Ishikawa (cell line): ENCODE measurements at regions not wholly inside any gene's neighbourhood (a gene's known extent, or its start where the extent isn't known, plus 50 kb on each side); places are given as distances from the start of the nearest gene placed in this dataset.
A peak's percentile ranks its signal among the peaks of the same experiment; 100 is the strongest.

Source experiments
- CEBPB ChIP-seq: IDR thresholded peaks from 2 replicates; pipeline ENCODE4 v1.6.1; 2012
- CREB1 ChIP-seq: IDR thresholded peaks from 2 replicates; pipeline ENCODE4 v1.6.1; 2012; ENCODE audit warnings: low read depth
- EGR1 ChIP-seq: IDR thresholded peaks from 2 replicates; pipeline ENCODE4 v1.6.1; 2012
- EP300 ChIP-seq: IDR thresholded peaks from 2 replicates; pipeline ENCODE4 v1.6.1; 2012; ENCODE audit warnings: borderline replicate concordance
- FOXM1 ChIP-seq: IDR thresholded peaks from 2 replicates; pipeline ENCODE4 v1.6.1; 2012; ENCODE audit warnings: low read depth, borderline replicate concordance
- NFIC ChIP-seq: IDR thresholded peaks from 2 replicates; pipeline ENCODE4 v1.6.1; 2012
- RAD21 ChIP-seq: IDR thresholded peaks from 2 replicates; pipeline ENCODE4 v1.6.1; 2012; ENCODE audit warnings: low read depth
- TAF1 ChIP-seq: IDR thresholded peaks from 2 replicates; pipeline ENCODE4 v1.6.1; 2012; ENCODE audit warnings: low read depth, mild to moderate bottlenecking
- TCF12 ChIP-seq: IDR thresholded peaks from 2 replicates; pipeline ENCODE4 v1.6.1; 2012; ENCODE audit warnings: low read depth
- TEAD4 ChIP-seq: IDR thresholded peaks from 2 replicates; pipeline ENCODE4 v1.6.1; 2012
- YY1 ChIP-seq: IDR thresholded peaks from 2 replicates; pipeline ENCODE4 v1.6.1; 2012; ENCODE audit warnings: low read depth
- ZBTB7A ChIP-seq: IDR thresholded peaks from 2 replicates; pipeline ENCODE4 v1.6.1; 2012; ENCODE audit warnings: low read depth
- TF ChIP-seq, protein P1 (sequence below): IDR thresholded peaks from 2 replicates; pipeline ENCODE4 v1.6.1; 2012; ENCODE audit warnings: low read depth, mild to moderate bottlenecking
- TF ChIP-seq, protein P2 (sequence below): IDR thresholded peaks from 2 replicates; pipeline ENCODE4 v1.6.1; 2012
- TF ChIP-seq, protein P3 (sequence below): IDR thresholded peaks from 2 replicates; pipeline ENCODE4 v1.6.1; 2012

DNA sequence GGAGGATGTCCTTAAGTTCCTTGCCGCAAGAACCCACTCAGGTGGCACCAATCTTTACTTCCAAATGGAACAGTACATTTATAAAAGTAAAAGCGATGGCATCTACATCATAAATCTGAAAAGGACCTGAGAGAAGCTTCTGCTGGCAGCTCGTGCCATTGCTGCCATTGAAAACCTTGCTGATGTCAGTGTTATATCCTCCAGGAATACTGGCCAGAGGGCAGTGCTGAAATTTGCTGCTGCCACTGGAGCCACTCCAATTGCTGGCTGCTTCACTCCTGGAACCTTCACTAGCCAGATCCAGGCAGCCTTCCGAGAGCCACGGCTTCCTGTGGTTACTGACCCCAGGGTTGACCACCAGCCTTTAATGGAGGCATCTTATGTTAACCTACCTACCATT, 191.7 kb downstream of the TRIM27 start:
- TF ChIP-seq, protein P1, sequence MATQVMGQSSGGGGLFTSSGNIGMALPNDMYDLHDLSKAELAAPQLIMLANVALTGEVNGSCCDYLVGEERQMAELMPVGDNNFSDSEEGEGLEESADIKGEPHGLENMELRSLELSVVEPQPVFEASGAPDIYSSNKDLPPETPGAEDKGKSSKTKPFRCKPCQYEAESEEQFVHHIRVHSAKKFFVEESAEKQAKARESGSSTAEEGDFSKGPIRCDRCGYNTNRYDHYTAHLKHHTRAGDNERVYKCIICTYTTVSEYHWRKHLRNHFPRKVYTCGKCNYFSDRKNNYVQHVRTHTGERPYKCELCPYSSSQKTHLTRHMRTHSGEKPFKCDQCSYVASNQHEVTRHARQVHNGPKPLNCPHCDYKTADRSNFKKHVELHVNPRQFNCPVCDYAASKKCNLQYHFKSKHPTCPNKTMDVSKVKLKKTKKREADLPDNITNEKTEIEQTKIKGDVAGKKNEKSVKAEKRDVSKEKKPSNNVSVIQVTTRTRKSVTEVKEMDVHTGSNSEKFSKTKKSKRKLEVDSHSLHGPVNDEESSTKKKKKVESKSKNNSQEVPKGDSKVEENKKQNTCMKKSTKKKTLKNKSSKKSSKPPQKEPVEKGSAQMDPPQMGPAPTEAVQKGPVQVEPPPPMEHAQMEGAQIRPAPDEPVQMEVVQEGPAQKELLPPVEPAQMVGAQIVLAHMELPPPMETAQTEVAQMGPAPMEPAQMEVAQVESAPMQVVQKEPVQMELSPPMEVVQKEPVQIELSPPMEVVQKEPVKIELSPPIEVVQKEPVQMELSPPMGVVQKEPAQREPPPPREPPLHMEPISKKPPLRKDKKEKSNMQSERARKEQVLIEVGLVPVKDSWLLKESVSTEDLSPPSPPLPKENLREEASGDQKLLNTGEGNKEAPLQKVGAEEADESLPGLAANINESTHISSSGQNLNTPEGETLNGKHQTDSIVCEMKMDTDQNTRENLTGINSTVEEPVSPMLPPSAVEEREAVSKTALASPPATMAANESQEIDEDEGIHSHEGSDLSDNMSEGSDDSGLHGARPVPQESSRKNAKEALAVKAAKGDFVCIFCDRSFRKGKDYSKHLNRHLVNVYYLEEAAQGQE = peak; percentile 35; the same call in 1 of the 2 replicates
- TF ChIP-seq RAD21 = no peak

DNA sequence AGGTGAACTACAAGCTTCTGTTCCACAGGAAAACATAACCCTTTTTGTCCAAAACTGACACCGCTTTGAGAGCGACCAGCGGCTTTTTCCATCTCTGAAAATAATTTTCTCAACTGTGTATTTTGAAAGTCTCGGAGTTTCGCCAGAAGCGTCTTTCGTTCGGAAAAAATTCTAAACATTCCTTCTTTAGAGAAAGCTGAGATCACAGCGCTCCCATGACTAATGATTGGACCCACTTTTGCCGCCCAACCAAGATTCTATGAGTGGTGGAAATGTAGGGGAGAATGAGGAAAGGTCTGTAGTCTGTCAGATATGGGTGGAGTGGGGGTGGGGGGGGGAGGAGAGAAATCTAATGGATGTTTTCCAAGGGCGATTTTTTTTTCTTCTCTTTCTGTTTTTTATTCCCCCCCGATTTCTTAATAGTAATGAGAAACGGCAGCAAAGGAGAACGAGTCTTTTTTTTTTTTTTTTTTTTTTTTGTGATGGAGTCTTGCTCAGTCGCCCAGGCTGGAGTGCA, 189.3 kb downstream of the TRIM27 start:
- TF ChIP-seq, protein P2, sequence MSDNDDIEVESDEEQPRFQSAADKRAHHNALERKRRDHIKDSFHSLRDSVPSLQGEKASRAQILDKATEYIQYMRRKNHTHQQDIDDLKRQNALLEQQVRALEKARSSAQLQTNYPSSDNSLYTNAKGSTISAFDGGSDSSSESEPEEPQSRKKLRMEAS = no peak
- TF ChIP-seq CREB1 (no peak), NFIC (no peak), YY1 (no peak), CEBPB (no peak), EGR1 (no peak), FOXM1 (no peak), RAD21 (no peak), ZBTB7A (no peak), TEAD4 (no peak), TAF1 (no peak), EP300 (no peak), TCF12 (no peak)
- TF ChIP-seq, protein P1 = no peak
- TF ChIP-seq, protein P3, sequence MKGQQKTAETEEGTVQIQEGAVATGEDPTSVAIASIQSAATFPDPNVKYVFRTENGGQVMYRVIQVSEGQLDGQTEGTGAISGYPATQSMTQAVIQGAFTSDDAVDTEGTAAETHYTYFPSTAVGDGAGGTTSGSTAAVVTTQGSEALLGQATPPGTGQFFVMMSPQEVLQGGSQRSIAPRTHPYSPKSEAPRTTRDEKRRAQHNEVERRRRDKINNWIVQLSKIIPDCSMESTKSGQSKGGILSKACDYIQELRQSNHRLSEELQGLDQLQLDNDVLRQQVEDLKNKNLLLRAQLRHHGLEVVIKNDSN = no peak

DNA sequence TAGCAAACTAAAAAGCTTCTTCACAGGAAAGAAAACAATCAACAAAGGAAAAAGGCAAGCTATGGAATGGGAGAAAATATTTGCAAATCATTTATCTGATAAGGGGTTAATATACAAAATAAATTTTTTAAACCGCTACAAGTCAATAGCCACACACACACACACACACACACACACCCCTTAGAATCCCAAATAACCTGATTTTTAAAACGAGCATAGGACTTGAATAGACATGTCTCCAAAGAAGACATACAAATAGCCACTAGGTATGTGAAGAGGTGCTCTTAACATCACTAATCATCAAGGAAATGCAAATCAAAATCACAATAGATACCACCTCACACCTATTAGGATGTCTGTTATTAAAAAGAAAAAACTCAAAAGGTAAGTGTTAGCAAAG, 187.7 kb downstream of the TRIM27 start:
- TF ChIP-seq TCF12 = no peak
- TF ChIP-seq, protein P1 = no peak
- no peak for TF ChIP-seq ZBTB7A
- no peak for TF ChIP-seq TEAD4
- TF ChIP-seq CREB1 = no peak
- TF ChIP-seq, protein P2 = no peak
- TF ChIP-seq NFIC = no peak
- TF ChIP-seq YY1 = no peak
- no peak for TF ChIP-seq CEBPB
- TF ChIP-seq TAF1 = no peak
- TF ChIP-seq EP300 = no peak
- TF ChIP-seq FOXM1 = no peak
- no peak for TF ChIP-seq RAD21
- TF ChIP-seq, protein P3 = no peak
- TF ChIP-seq EGR1 = no peak

DNA sequence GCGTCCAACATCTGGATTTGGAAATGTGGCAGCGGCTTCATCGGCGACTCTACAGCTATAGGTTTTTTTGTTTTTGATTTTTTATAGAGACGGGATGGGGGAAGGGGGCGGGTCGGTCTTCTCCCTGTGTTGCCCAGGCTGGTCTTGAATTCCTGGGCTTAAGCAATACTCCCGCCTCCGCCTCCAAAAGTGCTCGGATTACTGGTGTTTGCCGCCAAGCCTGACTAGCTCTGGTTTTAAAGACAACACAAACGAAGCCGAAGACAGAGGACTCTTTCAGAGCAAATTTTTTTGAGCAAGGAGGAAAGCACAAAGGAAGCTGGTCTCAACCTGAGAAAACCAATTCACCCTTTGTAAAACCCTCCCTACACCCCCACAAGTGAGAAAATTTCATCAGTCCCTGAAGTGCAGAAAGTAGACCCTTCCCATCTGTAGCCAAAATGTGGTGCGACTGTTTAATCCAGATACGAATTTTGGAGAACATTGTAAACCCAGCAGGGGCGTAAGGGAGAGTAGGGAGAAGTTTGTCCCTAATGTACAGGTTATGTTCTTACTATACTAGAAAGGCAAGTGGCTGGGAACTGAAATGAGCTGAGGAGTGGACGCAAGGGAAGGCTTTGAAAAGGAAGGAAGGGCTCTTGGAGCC, 185.9 kb downstream of the TRIM27 start:
- TF ChIP-seq RAD21 = no peak
- TF ChIP-seq, protein P3 = no peak
- TF ChIP-seq, protein P2 = no peak
- no peak for TF ChIP-seq CREB1
- no peak for TF ChIP-seq NFIC
- TF ChIP-seq EGR1 = no peak
- no peak for TF ChIP-seq YY1
